ENCODE measurements at regions not wholly inside any gene's neighbourhood (a gene's known extent, or its start where the extent isn't known, plus 50 kb on each side); places are given as distances from the start of the nearest gene placed in this dataset.

DNA sequence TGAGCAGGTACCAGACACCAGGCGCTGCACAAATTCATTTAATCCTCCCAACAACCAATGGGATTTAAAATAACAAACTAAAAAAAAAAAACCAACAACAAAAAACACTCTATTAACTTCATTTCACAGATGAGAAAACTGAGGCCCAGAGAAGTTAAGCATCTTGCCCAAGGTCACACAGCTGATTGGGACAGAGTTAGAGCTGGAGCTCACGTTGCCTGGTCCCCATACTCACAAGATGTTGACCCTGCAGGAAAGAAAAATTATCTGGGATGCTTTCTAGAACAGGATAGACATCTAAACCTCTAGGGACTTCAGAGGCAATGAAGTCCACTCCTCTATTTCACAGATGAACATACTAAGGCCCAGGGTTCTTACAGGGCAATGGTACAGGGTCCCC is 175.3 kb downstream of the PSMG1 start:
- H3K9me2 ChIP-seq (ENCODE audit: insufficient read depth): peaks cover 7% of the 10 kb centered on the region; the same call in 1 of the 2 replicates
- no peak overlapping the region for H3K4me3 ChIP-seq
- Mint-ChIP-seq H3K4me1 (peaks cover 22% of the 10 kb centered on the region), H3K27ac (no peak overlapping the region), H3K36me3 (ENCODE audit: low read depth) (peaks cover 3% of the 10 kb centered on the region; the same call in 1 of the 3 replicates), H3K4me3 (no peak overlapping the region), H3K9me3 (no peaks in the 10 kb centered on the region), H3K27me3 (ENCODE audit: insufficient read depth, low read depth, poor library complexity) (peaks cover 11% of the 10 kb centered on the region)
- TF ChIP-seq ZNF331 (CRISPR knock-in tag; IDR thresholded peaks at IDR 0.05; ENCODE audit: low read depth) (no peak), EZH2phosphoT487 (IDR thresholded peaks at IDR 0.05; ENCODE audit: unreplicated experiment) (no peak), ZNF114 (CRISPR knock-in tag; IDR thresholded peaks at IDR 0.05) (no peak), EZH2 (IDR thresholded peaks at IDR 0.05; ENCODE audit: low read depth, unreplicated experiment) (no peak), NANOG (IDR thresholded peaks at IDR 0.05; ENCODE audit: borderline replicate concordance) (no peak), STAT1 (IDR thresholded peaks at IDR 0.05; ENCODE audit: unreplicated experiment) (no peak), JUNB (IDR thresholded peaks at IDR 0.05; ENCODE audit: unreplicated experiment) (no peak), CREB1 (CRISPR knock-in tag; IDR thresholded peaks at IDR 0.05; ENCODE audit: low read depth) (no peak), POLR2AphosphoS5 (IDR thresholded peaks at IDR 0.05; ENCODE audit: low read depth) (no peak)
- TF ChIP-seq, protein P1, sequence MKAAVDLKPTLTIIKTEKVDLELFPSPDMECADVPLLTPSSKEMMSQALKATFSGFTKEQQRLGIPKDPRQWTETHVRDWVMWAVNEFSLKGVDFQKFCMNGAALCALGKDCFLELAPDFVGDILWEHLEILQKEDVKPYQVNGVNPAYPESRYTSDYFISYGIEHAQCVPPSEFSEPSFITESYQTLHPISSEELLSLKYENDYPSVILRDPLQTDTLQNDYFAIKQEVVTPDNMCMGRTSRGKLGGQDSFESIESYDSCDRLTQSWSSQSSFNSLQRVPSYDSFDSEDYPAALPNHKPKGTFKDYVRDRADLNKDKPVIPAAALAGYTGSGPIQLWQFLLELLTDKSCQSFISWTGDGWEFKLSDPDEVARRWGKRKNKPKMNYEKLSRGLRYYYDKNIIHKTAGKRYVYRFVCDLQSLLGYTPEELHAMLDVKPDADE (IDR thresholded peaks at IDR 0.05): no peak
- TF ChIP-seq, protein P2, sequence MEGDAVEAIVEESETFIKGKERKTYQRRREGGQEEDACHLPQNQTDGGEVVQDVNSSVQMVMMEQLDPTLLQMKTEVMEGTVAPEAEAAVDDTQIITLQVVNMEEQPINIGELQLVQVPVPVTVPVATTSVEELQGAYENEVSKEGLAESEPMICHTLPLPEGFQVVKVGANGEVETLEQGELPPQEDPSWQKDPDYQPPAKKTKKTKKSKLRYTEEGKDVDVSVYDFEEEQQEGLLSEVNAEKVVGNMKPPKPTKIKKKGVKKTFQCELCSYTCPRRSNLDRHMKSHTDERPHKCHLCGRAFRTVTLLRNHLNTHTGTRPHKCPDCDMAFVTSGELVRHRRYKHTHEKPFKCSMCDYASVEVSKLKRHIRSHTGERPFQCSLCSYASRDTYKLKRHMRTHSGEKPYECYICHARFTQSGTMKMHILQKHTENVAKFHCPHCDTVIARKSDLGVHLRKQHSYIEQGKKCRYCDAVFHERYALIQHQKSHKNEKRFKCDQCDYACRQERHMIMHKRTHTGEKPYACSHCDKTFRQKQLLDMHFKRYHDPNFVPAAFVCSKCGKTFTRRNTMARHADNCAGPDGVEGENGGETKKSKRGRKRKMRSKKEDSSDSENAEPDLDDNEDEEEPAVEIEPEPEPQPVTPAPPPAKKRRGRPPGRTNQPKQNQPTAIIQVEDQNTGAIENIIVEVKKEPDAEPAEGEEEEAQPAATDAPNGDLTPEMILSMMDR (conservative IDR thresholded peaks at IDR 0.05; ENCODE audit: low read depth in 2 of 2): no peak
- TF ChIP-seq, protein P3, sequence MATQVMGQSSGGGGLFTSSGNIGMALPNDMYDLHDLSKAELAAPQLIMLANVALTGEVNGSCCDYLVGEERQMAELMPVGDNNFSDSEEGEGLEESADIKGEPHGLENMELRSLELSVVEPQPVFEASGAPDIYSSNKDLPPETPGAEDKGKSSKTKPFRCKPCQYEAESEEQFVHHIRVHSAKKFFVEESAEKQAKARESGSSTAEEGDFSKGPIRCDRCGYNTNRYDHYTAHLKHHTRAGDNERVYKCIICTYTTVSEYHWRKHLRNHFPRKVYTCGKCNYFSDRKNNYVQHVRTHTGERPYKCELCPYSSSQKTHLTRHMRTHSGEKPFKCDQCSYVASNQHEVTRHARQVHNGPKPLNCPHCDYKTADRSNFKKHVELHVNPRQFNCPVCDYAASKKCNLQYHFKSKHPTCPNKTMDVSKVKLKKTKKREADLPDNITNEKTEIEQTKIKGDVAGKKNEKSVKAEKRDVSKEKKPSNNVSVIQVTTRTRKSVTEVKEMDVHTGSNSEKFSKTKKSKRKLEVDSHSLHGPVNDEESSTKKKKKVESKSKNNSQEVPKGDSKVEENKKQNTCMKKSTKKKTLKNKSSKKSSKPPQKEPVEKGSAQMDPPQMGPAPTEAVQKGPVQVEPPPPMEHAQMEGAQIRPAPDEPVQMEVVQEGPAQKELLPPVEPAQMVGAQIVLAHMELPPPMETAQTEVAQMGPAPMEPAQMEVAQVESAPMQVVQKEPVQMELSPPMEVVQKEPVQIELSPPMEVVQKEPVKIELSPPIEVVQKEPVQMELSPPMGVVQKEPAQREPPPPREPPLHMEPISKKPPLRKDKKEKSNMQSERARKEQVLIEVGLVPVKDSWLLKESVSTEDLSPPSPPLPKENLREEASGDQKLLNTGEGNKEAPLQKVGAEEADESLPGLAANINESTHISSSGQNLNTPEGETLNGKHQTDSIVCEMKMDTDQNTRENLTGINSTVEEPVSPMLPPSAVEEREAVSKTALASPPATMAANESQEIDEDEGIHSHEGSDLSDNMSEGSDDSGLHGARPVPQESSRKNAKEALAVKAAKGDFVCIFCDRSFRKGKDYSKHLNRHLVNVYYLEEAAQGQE (IDR thresholded peaks at IDR 0.05; ENCODE audit: unreplicated experiment): no peak
- TF ChIP-seq, protein P4, sequence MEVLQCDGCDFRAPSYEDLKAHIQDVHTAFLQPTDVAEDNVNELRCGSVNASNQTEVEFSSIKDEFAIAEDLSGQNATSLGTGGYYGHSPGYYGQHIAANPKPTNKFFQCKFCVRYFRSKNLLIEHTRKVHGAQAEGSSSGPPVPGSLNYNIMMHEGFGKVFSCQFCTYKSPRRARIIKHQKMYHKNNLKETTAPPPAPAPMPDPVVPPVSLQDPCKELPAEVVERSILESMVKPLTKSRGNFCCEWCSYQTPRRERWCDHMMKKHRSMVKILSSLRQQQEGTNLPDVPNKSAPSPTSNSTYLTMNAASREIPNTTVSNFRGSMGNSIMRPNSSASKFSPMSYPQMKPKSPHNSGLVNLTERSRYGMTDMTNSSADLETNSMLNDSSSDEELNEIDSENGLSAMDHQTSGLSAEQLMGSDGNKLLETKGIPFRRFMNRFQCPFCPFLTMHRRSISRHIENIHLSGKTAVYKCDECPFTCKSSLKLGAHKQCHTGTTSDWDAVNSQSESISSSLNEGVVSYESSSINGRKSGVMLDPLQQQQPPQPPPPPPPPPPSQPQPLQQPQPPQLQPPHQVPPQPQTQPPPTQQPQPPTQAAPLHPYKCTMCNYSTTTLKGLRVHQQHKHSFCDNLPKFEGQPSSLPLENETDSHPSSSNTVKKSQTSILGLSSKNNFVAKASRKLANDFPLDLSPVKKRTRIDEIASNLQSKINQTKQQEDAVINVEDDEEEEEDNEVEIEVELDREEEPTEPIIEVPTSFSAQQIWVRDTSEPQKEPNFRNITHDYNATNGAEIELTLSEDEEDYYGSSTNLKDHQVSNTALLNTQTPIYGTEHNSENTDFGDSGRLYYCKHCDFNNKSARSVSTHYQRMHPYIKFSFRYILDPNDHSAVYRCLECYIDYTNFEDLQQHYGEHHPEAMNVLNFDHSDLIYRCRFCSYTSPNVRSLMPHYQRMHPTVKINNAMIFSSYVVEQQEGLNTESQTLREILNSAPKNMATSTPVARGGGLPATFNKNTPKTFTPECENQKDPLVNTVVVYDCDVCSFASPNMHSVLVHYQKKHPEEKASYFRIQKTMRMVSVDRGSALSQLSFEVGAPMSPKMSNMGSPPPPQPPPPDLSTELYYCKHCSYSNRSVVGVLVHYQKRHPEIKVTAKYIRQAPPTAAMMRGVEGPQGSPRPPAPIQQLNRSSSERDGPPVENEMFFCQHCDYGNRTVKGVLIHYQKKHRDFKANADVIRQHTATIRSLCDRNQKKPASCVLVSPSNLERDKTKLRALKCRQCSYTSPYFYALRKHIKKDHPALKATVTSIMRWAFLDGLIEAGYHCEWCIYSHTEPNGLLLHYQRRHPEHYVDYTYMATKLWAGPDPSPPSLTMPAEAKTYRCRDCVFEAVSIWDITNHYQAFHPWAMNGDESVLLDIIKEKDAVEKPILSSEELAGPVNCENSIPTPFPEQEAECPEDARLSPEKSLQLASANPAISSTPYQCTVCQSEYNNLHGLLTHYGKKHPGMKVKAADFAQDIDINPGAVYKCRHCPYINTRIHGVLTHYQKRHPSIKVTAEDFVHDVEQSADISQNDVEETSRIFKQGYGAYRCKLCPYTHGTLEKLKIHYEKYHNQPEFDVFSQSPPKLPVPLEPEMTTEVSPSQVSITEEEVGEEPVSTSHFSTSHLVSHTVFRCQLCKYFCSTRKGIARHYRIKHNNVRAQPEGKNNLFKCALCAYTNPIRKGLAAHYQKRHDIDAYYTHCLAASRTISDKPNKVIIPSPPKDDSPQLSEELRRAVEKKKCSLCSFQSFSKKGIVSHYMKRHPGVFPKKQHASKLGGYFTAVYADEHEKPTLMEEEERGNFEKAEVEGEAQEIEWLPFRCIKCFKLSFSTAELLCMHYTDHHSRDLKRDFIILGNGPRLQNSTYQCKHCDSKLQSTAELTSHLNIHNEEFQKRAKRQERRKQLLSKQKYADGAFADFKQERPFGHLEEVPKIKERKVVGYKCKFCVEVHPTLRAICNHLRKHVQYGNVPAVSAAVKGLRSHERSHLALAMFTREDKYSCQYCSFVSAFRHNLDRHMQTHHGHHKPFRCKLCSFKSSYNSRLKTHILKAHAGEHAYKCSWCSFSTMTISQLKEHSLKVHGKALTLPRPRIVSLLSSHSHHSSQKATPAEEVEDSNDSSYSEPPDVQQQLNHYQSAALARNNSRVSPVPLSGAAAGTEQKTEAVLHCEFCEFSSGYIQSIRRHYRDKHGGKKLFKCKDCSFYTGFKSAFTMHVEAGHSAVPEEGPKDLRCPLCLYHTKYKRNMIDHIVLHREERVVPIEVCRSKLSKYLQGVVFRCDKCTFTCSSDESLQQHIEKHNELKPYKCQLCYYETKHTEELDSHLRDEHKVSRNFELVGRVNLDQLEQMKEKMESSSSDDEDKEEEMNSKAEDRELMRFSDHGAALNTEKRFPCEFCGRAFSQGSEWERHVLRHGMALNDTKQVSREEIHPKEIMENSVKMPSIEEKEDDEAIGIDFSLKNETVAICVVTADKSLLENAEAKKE (CRISPR knock-in tag; IDR thresholded peaks at IDR 0.05): no peak
- H3K36me3 ChIP-seq (ENCODE audit: insufficient read depth): no peaks in the 10 kb centered on the region
- H3K79me2 ChIP-seq (replicated peaks; ENCODE audit: insufficient read depth): no peaks in the 10 kb centered on the region
- H3K4me2 ChIP-seq: no peak overlapping the region
- DNase-seq (ENCODE audit: low spot score): no peak
- H3F3A ChIP-seq (replicated peaks; ENCODE audit: low read depth): no peaks in the 10 kb centered on the region
- no peak overlapping the region for H3K27ac ChIP-seq (ENCODE audit: low read depth)
- H3K4me1 ChIP-seq (ENCODE audit: insufficient read depth): peaks cover 7% of the 10 kb centered on the region
- H2AFZ ChIP-seq: no peak overlapping the region
- no peaks in the 10 kb centered on the region for H3K27me3 ChIP-seq (ENCODE audit: insufficient read depth)
- no peak for ATAC-seq
- H4K20me1 ChIP-seq (replicated peaks; ENCODE audit: insufficient read depth): no peaks in the 10 kb centered on the region
